ENCODE measurements at regions not wholly inside any gene's neighbourhood (a gene's known extent, or its start where the extent isn't known, plus 50 kb on each side); places are given as distances from the start of the nearest gene placed in this dataset.

GRCh38 chr18:30081122-30081521 is 961.4 kb downstream of the DSC3 start:
- no peak for DNase-seq
- H3K4me3 ChIP-seq (ENCODE audit: insufficient read depth, low read depth, low read length): no peak overlapping the region
- no peaks in the 10 kb centered on the region for H3K27me3 ChIP-seq (ENCODE audit: control insufficient read depth, insufficient read depth, low read length)
- no peaks in the 10 kb centered on the region for H3K36me3 ChIP-seq (replicated peaks; ENCODE audit: control insufficient read depth, insufficient read depth, low read length)

DNA sequence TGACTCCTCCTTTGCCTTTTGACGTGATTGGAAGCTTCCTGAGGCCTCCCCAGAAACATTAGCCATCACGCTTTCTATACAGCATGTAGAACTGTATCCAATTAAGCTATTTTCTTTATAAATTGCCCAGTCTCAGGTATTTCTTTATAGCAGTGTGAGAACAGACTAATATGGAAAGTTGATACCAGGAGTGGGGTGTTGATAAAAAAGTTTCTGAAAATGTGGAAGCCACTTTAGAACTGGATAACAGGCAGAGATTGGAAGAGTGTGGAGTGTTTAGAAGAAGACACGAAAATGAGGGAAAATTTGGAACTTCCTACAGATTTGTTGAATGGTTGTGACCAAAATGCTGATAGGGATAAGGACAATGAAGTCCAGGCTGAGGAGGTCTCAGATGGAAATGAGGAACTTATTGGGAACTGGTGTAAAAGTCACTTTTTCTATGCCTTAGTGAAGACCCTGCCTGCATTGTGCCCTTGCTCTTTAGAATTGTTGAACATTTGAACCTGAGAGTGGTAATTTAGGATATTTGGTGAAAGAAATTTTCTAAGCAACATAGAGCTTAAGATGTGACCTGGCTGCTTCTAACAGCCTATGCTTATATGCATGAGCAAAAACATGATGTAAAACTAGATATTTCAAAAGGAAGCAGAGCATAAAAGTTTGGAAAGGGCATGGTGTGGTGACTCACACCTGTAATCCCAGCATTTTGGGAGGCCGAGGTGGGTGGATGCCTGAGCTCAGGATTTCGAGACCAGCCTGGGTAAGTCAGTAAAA is 969.7 kb downstream of the DSC3 start:
- DNase-seq: no peak
- no peaks in the 10 kb centered on the region for H3K36me3 ChIP-seq (replicated peaks; ENCODE audit: control insufficient read depth, insufficient read depth, low read length)
- H3K4me3 ChIP-seq (ENCODE audit: insufficient read depth, low read depth, low read length): no peak overlapping the region

DNA sequence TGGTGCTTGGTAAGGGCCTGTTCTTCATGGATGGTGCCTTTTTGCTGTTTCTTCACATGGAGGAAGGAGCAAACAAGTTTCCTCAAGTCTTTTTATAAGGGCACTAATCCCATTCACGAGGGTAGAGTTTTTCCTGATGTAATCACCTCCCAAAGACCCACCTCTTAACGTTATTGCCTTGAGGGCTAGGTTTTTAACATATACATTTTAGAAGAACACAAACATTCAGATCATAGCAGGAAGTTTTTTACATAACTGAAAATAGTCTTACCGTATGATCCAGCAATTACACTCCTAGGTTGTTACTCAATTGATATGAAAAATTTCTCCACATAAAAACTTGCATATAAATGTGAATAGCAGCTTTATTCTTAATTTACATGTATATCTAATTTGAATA is 976.3 kb downstream of the DSC3 start:
- DNase-seq: no peak
- Histone ChIP-seq H3K36me3 (replicated peaks; ENCODE audit: control insufficient read depth, insufficient read depth, low read length) (no peaks in the 10 kb centered on the region), H3K4me3 (ENCODE audit: insufficient read depth, low read depth, low read length) (no peak overlapping the region), H3K27me3 (ENCODE audit: control insufficient read depth, insufficient read depth, low read length) (no peaks in the 10 kb centered on the region)

More for the DNA sequence above, 969.7 kb downstream of the DSC3 start:
- no peaks in the 10 kb centered on the region for H3K27me3 ChIP-seq (ENCODE audit: control insufficient read depth, insufficient read depth, low read length)

- DNase-seq: no peak
These were observed 985.1 kb downstream of the DSC3 start for GRCh38 chr18:30057398-30057797.

GRCh38 chr18:30056528-30056927 is 986.0 kb downstream of the DSC3 start:
- Histone ChIP-seq H3K36me3 (replicated peaks; ENCODE audit: control insufficient read depth, insufficient read depth, low read length) (no peaks in the 10 kb centered on the region), H3K27me3 (ENCODE audit: control insufficient read depth, insufficient read depth, low read length) (no peaks in the 10 kb centered on the region), H3K4me3 (ENCODE audit: insufficient read depth, low read depth, low read length) (no peak overlapping the region)
- DNase-seq: no peak

More at GRCh38 chr18:30057398-30057797, 985.1 kb downstream of the DSC3 start:
- Histone ChIP-seq H3K4me3 (ENCODE audit: insufficient read depth, low read depth, low read length) (no peak overlapping the region), H3K27me3 (ENCODE audit: control insufficient read depth, insufficient read depth, low read length) (no peaks in the 10 kb centered on the region), H3K36me3 (replicated peaks; ENCODE audit: control insufficient read depth, insufficient read depth, low read length) (no peaks in the 10 kb centered on the region)

DNA sequence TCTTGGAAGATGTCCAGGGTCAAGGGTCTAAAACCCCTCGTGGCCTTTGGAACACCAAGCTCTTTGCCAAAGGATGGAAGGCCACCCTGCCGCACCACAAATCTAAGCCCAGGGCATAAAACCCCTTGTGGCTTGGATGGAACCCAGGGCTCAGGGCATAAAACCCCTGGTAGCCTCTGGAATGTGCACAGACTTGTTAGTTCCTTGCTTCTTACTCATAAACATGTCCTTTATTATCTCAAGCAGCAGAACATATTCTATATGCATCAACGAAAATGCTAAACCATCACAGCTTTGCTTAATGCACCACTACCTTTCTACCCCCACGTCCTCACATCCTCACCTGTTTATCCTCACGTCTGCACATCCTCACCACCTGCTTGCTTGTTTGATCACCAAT is 998.0 kb downstream of the DSC3 start:
- H3K4me3 ChIP-seq (ENCODE audit: insufficient read depth, low read depth, low read length): no peak overlapping the region
- no peaks in the 10 kb centered on the region for H3K36me3 ChIP-seq (replicated peaks; ENCODE audit: control insufficient read depth, insufficient read depth, low read length)
- no peaks in the 10 kb centered on the region for H3K27me3 ChIP-seq (ENCODE audit: control insufficient read depth, insufficient read depth, low read length)
- no peak for DNase-seq

GRCh38 chr18:30039201-30039600 is 1003.3 kb downstream of the DSC3 start:
- Histone ChIP-seq H3K4me3 (ENCODE audit: insufficient read depth, low read depth, low read length) (no peak overlapping the region), H3K36me3 (replicated peaks; ENCODE audit: control insufficient read depth, insufficient read depth, low read length) (no peaks in the 10 kb centered on the region), H3K27me3 (ENCODE audit: control insufficient read depth, insufficient read depth, low read length) (no peaks in the 10 kb centered on the region)
- DNase-seq: no peak

- H3K4me3 ChIP-seq (ENCODE audit: insufficient read depth, low read depth, low read length): no peak overlapping the region
- DNase-seq: no peak
- no peaks in the 10 kb centered on the region for H3K27me3 ChIP-seq (ENCODE audit: control insufficient read depth, insufficient read depth, low read length)
- no peaks in the 10 kb centered on the region for H3K36me3 ChIP-seq (replicated peaks; ENCODE audit: control insufficient read depth, insufficient read depth, low read length)
These were observed 1007.7 kb downstream of the DSC3 start for GRCh38 chr18:30034818-30035217.

- Histone ChIP-seq H3K4me3 (ENCODE audit: insufficient read depth, low read depth, low read length) (no peak overlapping the region), H3K36me3 (replicated peaks; ENCODE audit: control insufficient read depth, insufficient read depth, low read length) (no peaks in the 10 kb centered on the region), H3K27me3 (ENCODE audit: control insufficient read depth, insufficient read depth, low read length) (no peaks in the 10 kb centered on the region)
- no peak for DNase-seq
These were observed 1026.4 kb downstream of the DSC3 start for GRCh38 chr18:30016179-30016578.

DNA sequence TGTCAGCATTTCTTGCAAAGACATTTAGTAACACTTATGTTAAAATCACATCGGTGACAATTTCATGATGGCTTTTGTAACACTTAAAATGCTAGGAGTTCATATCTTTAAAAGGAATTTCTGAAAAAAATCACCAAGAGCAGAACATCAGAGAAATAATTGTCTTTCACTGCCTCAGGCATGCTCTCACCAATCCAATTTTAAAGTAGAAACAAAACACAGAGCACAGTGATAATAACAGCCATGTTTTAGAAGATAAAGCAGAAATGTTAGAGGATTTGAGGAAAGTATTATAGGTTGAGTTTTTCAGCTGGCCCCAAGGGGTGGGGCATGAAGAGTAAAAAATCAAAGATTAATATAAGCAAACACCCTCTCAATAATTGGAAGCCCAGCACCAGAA is 1037.6 kb downstream of the DSC3 start:
- Histone ChIP-seq H3K36me3 (replicated peaks; ENCODE audit: control insufficient read depth, insufficient read depth, low read length) (no peaks in the 10 kb centered on the region), H3K27me3 (ENCODE audit: control insufficient read depth, insufficient read depth, low read length) (no peaks in the 10 kb centered on the region), H3K4me3 (ENCODE audit: insufficient read depth, low read depth, low read length) (no peak overlapping the region)
- no peak for DNase-seq

DNA sequence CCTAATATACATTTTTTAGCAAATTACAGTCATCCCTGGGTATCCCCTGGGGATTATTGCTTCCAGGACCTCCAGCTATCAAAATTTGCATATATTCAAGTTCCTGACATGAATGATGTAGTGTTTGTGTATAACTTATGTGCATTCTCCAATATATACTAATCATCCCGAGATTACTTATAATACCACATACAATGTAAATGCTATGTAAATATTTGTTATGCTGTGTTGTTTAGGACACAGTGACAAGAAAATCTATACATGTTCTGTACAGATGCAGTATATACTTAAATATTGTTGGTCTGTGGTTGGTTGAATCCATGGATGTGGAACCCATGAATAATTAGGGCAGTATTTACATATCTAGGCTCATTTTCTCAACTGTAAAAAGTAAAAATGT is 1060.3 kb downstream of the DSC3 start:
- no peaks in the 10 kb centered on the region for H3K27me3 ChIP-seq (ENCODE audit: control insufficient read depth, insufficient read depth, low read length)
- no peak overlapping the region for H3K4me3 ChIP-seq (ENCODE audit: insufficient read depth, low read depth, low read length)
- H3K36me3 ChIP-seq (replicated peaks; ENCODE audit: control insufficient read depth, insufficient read depth, low read length): no peaks in the 10 kb centered on the region
- no peak for DNase-seq

DNA sequence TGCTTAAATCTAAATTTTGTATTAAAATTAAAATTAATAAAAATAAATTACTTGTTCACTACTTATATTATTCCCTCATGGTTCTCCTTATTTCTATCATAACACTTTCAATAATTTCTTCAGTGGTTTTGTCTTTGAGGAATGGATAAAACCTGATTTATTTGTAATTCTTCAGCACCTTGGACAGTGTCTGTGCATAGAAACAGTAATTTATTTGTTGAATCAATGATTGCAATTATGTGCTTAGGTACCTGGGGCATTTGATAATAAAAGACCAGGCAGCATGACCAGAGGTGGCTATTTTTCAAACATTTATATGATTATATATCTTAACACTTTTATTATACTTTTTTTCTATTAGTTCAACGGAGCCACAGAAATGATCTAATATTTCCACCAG is 1062.7 kb downstream of the DSC3 start:
- no peak overlapping the region for H3K4me3 ChIP-seq (ENCODE audit: insufficient read depth, low read depth, low read length)
- no peak for DNase-seq
- H3K36me3 ChIP-seq (replicated peaks; ENCODE audit: control insufficient read depth, insufficient read depth, low read length): no peaks in the 10 kb centered on the region
- H3K27me3 ChIP-seq (ENCODE audit: control insufficient read depth, insufficient read depth, low read length): no peaks in the 10 kb centered on the region

DNA sequence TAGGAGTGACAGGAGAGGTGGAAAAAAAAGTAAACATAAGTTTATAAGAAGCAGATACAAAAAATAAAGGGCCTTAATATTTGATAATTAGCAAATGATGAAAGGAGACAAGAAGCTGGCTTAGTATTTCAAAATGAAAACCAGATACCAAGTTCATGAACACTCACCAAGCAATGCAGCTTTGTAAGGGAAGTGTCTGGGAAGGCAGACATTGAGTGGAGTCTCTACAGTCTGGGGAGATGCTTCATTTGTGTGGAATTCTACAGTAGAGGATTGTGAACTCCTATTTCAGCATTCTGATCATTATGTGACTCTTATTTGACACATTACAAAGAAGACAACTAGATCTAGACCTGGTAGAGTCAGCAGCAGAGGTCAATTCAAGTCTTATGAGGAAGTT is 1072.7 kb downstream of the DSC3 start:
- DNase-seq: no peak
- Histone ChIP-seq H3K36me3 (replicated peaks; ENCODE audit: control insufficient read depth, insufficient read depth, low read length) (no peaks in the 10 kb centered on the region), H3K4me3 (ENCODE audit: insufficient read depth, low read depth, low read length) (no peak overlapping the region), H3K27me3 (ENCODE audit: control insufficient read depth, insufficient read depth, low read length) (no peaks in the 10 kb centered on the region)

DNA sequence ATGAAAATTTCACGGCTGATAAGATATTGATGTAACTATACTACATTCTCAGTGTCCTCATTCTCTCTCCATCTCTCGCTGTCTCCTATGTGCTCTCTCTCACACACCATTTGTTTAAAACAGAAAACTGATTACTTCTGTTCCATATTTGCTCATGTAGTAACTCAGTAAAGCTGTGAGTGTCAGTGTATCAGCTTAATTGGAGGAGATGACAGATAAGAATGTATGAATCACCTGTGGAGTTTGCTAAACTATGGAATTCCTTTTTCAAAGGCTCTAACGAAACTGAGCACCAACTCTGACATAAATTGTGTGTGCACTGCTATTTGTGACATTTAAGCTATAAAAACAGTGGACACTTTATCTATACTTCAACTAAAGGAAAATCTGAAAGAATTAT is 1080.0 kb downstream of the DSC3 start:
- Histone ChIP-seq H3K4me3 (ENCODE audit: insufficient read depth, low read depth, low read length) (no peak overlapping the region), H3K27me3 (ENCODE audit: control insufficient read depth, insufficient read depth, low read length) (no peaks in the 10 kb centered on the region), H3K36me3 (replicated peaks; ENCODE audit: control insufficient read depth, insufficient read depth, low read length) (no peaks in the 10 kb centered on the region)
- DNase-seq: no peak

DNA sequence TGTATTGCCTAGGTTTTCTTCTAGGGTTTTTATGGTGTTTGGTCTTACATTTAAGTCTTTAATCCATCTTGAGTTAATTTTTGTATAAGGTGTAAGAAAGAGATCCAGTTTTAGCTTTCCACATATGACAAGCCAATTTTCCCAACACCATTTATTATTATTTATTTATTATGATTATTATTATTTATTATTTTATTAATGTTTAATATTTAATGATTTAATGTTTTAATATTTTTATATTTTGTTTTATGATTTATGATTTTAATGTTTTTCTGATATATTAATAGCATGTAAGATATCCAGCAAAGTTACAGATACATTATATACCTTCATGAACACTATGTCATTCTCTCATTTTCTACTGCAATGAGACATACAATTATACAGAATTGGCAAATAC is 1082.0 kb downstream of the DSC3 start:
- H3K4me3 ChIP-seq (ENCODE audit: insufficient read depth, low read depth, low read length): no peak overlapping the region
- H3K36me3 ChIP-seq (replicated peaks; ENCODE audit: control insufficient read depth, insufficient read depth, low read length): no peaks in the 10 kb centered on the region
- DNase-seq: no peak
- no peaks in the 10 kb centered on the region for H3K27me3 ChIP-seq (ENCODE audit: control insufficient read depth, insufficient read depth, low read length)

GRCh38 chr18:29930231-29930630 is 1112.3 kb downstream of the DSC3 start:
- no peak overlapping the region for H3K4me3 ChIP-seq (ENCODE audit: insufficient read depth, low read depth, low read length)
- no peaks in the 10 kb centered on the region for H3K36me3 ChIP-seq (replicated peaks; ENCODE audit: control insufficient read depth, insufficient read depth, low read length)
- H3K27me3 ChIP-seq (ENCODE audit: control insufficient read depth, insufficient read depth, low read length): no peaks in the 10 kb centered on the region
- no peak for DNase-seq

Data from H7 (cell line).